Gastroesophageal sphincter (tissue), 3 donors: ENCODE measurements at regions not wholly inside any gene's neighbourhood (a gene's known extent, or its start where the extent isn't known, plus 50 kb on each side); places are given as distances from the start of the nearest gene placed in this dataset.

Experiments used
- EP300 ChIP-seq: sonication (generic); formaldehyde crosslinking; IDR thresholded peaks from one replicate; pipeline ENCODE4 v1.6.1; 2017; ENCODE audit warnings: antibody characterized with exemption, mild to moderate bottlenecking
- TF ChIP-seq, protein P1 (sequence below), 4 experiments: fragments of 200-600 bp in 2 of 4; fragments of 450-650 bp in 2 of 4; sonication (generic) in 1 of 4; IDR thresholded peaks; one replicate each; pipeline ENCODE4 v1.5.1; 2017 to 2019; ENCODE audit warnings: antibody characterized with exemption in 4 of 4, mild to moderate bottlenecking in 2 of 4, moderate library complexity in 2 of 4

DNA sequence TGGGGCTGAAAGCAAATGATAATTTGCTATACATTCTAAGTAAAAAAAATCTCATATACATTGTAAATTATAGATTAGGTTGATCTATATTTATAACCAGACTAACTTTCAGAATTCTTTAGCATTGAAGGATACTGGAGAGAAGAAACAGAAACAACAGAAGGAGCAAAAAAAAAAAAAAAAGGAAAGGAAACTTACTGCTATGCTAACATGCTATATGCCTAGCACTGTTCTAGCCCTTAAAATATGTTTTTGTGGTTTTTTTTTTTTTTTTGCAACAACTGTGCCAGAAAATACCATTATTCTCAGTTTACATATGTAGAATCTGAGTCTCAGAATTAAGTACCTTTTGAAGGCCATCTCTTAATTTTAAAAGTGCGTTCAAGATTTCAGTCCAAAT, 204.9 kb upstream of the MC4R start:
- TF ChIP-seq, protein P1, sequence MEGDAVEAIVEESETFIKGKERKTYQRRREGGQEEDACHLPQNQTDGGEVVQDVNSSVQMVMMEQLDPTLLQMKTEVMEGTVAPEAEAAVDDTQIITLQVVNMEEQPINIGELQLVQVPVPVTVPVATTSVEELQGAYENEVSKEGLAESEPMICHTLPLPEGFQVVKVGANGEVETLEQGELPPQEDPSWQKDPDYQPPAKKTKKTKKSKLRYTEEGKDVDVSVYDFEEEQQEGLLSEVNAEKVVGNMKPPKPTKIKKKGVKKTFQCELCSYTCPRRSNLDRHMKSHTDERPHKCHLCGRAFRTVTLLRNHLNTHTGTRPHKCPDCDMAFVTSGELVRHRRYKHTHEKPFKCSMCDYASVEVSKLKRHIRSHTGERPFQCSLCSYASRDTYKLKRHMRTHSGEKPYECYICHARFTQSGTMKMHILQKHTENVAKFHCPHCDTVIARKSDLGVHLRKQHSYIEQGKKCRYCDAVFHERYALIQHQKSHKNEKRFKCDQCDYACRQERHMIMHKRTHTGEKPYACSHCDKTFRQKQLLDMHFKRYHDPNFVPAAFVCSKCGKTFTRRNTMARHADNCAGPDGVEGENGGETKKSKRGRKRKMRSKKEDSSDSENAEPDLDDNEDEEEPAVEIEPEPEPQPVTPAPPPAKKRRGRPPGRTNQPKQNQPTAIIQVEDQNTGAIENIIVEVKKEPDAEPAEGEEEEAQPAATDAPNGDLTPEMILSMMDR (IDR thresholded peaks at IDR 0.05) = no peak
- TF ChIP-seq EP300 = no peak
